Neural cell (in vitro differentiated cells): ENCODE measurements at regions not wholly inside any gene's neighbourhood (a gene's known extent, or its start where the extent isn't known, plus 50 kb on each side); places are given as distances from the start of the nearest gene placed in this dataset.
"Not testable (repeated sequence)": the region's sequence is repeated elsewhere in the genome, so short reads cannot be mapped to it uniquely, and the experiment has no call there.

Experiments used
- H2AFZ ChIP-seq: fragments of 200-600, 300-800 bp; sonication (generic), shearing (Covaris generic); 2 replicates; pipeline ENCODE4 v1.6.0; 2014; ENCODE audit warnings: low read depth, mild to moderate bottlenecking, antibody characterized with exemption, low read length, moderate library complexity
- H3F3A ChIP-seq: fragments of 200-600 bp; shearing (Covaris generic); 2 replicates; pipeline ENCODE4 v1.6.1; 2016; ENCODE audit warnings: mild to moderate bottlenecking, moderate library complexity, mixed read lengths, antibody characterized with exemption, low read length; ENCODE audit not compliant: insufficient read depth, poor library complexity, severe bottlenecking
- H3K27ac ChIP-seq: fragments of 200-600, 300-800 bp; sonication (generic), shearing (Covaris generic); 2 replicates; pipeline ENCODE4 v1.5.1; 2014; ENCODE audit warnings: mild to moderate bottlenecking, low read length, moderate library complexity
- H3K27me3 ChIP-seq: fragments of 300-800, 200-600 bp; sonication (generic), shearing (Covaris generic); 2 replicates; pipeline ENCODE4 v1.6.0; 2014; ENCODE audit warnings: mild to moderate bottlenecking, low read depth, low read length, moderate library complexity; ENCODE audit not compliant: insufficient read depth
- H3K36me3 ChIP-seq: fragments of 300-800, 200-600 bp; sonication (generic), shearing (Covaris generic); 2 replicates; pipeline ENCODE4 v1.5.1; 2014; ENCODE audit warnings: mild to moderate bottlenecking, antibody characterized with exemption, low read length, moderate library complexity; ENCODE audit not compliant: insufficient read depth
- H3K4me2 ChIP-seq: fragments of 300-800, 200-600 bp; sonication (generic), shearing (Covaris generic); 2 replicates; pipeline ENCODE4 v1.6.0; 2014; ENCODE audit warnings: mild to moderate bottlenecking, low read length
- H3K4me3 ChIP-seq: fragments of 300-800, 200-600 bp; sonication (generic), shearing (Covaris generic); 2 replicates; pipeline ENCODE4 v1.5.1; 2014; ENCODE audit warnings: mild to moderate bottlenecking, low read length, moderate library complexity
- H3K79me2 ChIP-seq: fragments of 200-600 bp; shearing (Covaris generic); replicated peaks from 2 replicates; pipeline ENCODE4 v1.6.0; 2014; ENCODE audit warnings: mild to moderate bottlenecking, low read length, moderate library complexity; ENCODE audit not compliant: insufficient read depth
- H3K9ac ChIP-seq: fragments of 300-800, 200-600 bp; sonication (generic), shearing (Covaris generic); 2 replicates; pipeline ENCODE4 v1.6.1; 2016; ENCODE audit warnings: mild to moderate bottlenecking, low read length, mixed read lengths
- H3K9me2 ChIP-seq: fragments of 200-600 bp; shearing (Covaris generic); 2 replicates; pipeline ENCODE4 v1.6.1; 2016; ENCODE audit warnings: mild to moderate bottlenecking, low read length, mixed read lengths; ENCODE audit not compliant: insufficient read depth
- H3K9me3 ChIP-seq: fragments of 200-600, 300-800 bp; sonication (generic), shearing (Covaris generic); 2 replicates; pipeline ENCODE4 v1.6.1; 2016; ENCODE audit warnings: mild to moderate bottlenecking, mixed run types, low read length, moderate library complexity, mixed read lengths
- H4K20me1 ChIP-seq: fragments of 200-600 bp; shearing (Covaris generic); 2 replicates; pipeline ENCODE4 v1.6.1; 2016; ENCODE audit warnings: mild to moderate bottlenecking, mixed run types; ENCODE audit not compliant: insufficient read depth
- CTCF ChIP-seq: fragments of 450-650 bp; IDR thresholded peaks from 2 replicates; pipeline ENCODE4 v1.5.1; 2014; ENCODE audit warnings: antibody characterized with exemption, mild to moderate bottlenecking, moderate library complexity; ENCODE audit not compliant: poor library complexity, severe bottlenecking
- EP300 ChIP-seq: fragments of 450-650 bp; conservative IDR thresholded peaks from 2 replicates; pipeline ENCODE4 v1.6.1; 2014; ENCODE audit warnings: antibody characterized with exemption, mild to moderate bottlenecking, moderate library complexity; ENCODE audit not compliant: poor library complexity, severe bottlenecking
- EZH2 ChIP-seq: fragments of 200-600, 300-800 bp; shearing (Covaris generic), sonication (generic); IDR thresholded peaks from 2 replicates; pipeline ENCODE4 v1.6.1; 2014; ENCODE audit warnings: antibody characterized with exemption, low read length, borderline replicate concordance, mild to moderate bottlenecking; ENCODE audit not compliant: insufficient read depth, poor library complexity, severe bottlenecking
- MXI1 ChIP-seq: fragments of 450-650 bp; conservative IDR thresholded peaks from 2 replicates; pipeline ENCODE4 v1.6.1; 2014; ENCODE audit warnings: antibody characterized with exemption, mild to moderate bottlenecking; ENCODE audit not compliant: poor library complexity, severe bottlenecking
- POLR2AphosphoS5 ChIP-seq: IDR thresholded peaks from 2 replicates; pipeline ENCODE4 v1.6.1; 2012
- RAD21 ChIP-seq: fragments of 450-650 bp; conservative IDR thresholded peaks from 2 replicates; pipeline ENCODE4 v1.6.1; 2014; ENCODE audit warnings: antibody characterized with exemption, mild to moderate bottlenecking, moderate library complexity
- REST ChIP-seq: IDR thresholded peaks from 2 replicates; pipeline ENCODE4 v1.6.1; 2012; ENCODE audit warnings: borderline replicate concordance
- SMC3 ChIP-seq: fragments of 450-650 bp; conservative IDR thresholded peaks from 2 replicates; pipeline ENCODE4 v1.6.1; 2014; ENCODE audit warnings: antibody characterized with exemption, mild to moderate bottlenecking, moderate library complexity; ENCODE audit not compliant: poor library complexity
- TAF1 ChIP-seq: IDR thresholded peaks from 2 replicates; pipeline ENCODE4 v1.6.1; 2012; ENCODE audit warnings: low read depth

- not testable (repeated sequence) for H2AFZ ChIP-seq, H3K27ac ChIP-seq, H3K79me2 ChIP-seq, H3K36me3 ChIP-seq, H3K9ac ChIP-seq, H3K27me3 ChIP-seq, H3K9me3 ChIP-seq, H3K9me2 ChIP-seq, H4K20me1 ChIP-seq, H3F3A ChIP-seq, H3K4me3 ChIP-seq, H3K4me2 ChIP-seq
These were observed 238.0 kb downstream of the ZNF621 start for GRCh38 chr3:40762771-40763170.

GRCh38 chr3:40763807-40764206, 239.0 kb downstream of the ZNF621 start:
- Histone ChIP-seq H3K36me3 (no peaks in the 10 kb centered on the region), H3F3A (no peaks in the 10 kb centered on the region), H3K9ac (no peak overlapping the region), H3K27ac (no peak overlapping the region), H3K4me2 (no peak overlapping the region), H3K79me2 (no peaks in the 10 kb centered on the region), H3K9me3 (no peaks in the 10 kb centered on the region), H4K20me1 (no peaks in the 10 kb centered on the region), H3K9me2 (no peaks in the 10 kb centered on the region), H3K4me3 (no peak overlapping the region), H3K27me3 (no peaks in the 10 kb centered on the region), H2AFZ (no peak overlapping the region)
- TF ChIP-seq REST (no peak), EP300 (no peak), POLR2AphosphoS5 (no peak), RAD21 (no peak), TAF1 (no peak), EZH2 (no peak), SMC3 (no peak), CTCF (no peak), MXI1 (no peak)

- no peak overlapping the region for H3K27ac ChIP-seq
- H3K9me3 ChIP-seq: no peaks in the 10 kb centered on the region
- no peak for TF ChIP-seq EP300
- no peak for TF ChIP-seq EZH2
- no peak for TF ChIP-seq TAF1
- TF ChIP-seq POLR2AphosphoS5: no peak
- no peak for TF ChIP-seq CTCF
- no peak for TF ChIP-seq RAD21
These were observed 240.0 kb downstream of the ZNF621 start for GRCh38 chr3:40764747-40765146.

More at GRCh38 chr3:40764747-40765146, 240.0 kb downstream of the ZNF621 start:
- H4K20me1 ChIP-seq: no peaks in the 10 kb centered on the region
- H3K9ac ChIP-seq: no peak overlapping the region
- H3K9me2 ChIP-seq: no peaks in the 10 kb centered on the region
- H3K4me2 ChIP-seq: no peak overlapping the region
- H3K27me3 ChIP-seq: no peaks in the 10 kb centered on the region
- no peaks in the 10 kb centered on the region for H3K79me2 ChIP-seq
- no peak overlapping the region for H3K4me3 ChIP-seq
- H3K36me3 ChIP-seq: no peaks in the 10 kb centered on the region
- no peaks in the 10 kb centered on the region for H3F3A ChIP-seq
- H2AFZ ChIP-seq: no peak overlapping the region
